ENCODE measurements at regions not wholly inside any gene's neighbourhood (a gene's known extent, or its start where the extent isn't known, plus 50 kb on each side); places are given as distances from the start of the nearest gene placed in this dataset.
"Not testable (repeated sequence)": the region's sequence is repeated elsewhere in the genome, so short reads cannot be mapped to it uniquely, and the experiment has no call there.

DNA sequence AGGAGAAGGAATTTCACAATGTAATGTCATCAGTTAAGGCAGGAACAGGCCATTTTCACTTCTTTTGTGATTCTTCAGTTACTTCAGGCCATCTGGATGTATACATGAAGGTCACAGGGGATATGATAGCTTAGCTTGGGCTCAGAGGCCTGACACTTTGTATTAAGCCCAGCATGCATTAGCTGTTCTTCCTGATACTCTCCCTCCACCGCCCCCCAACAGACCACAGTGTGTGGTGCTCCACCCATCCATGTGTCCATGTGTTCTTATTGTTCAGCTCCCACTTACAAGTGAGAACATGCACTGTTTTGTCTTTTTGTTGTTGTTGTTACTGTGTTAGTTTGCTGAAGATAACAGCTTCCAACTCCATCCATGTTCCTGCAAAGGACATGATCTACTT lies 1453.4 kb downstream of the FAM181B start:
- TF ChIP-seq, protein P1, sequence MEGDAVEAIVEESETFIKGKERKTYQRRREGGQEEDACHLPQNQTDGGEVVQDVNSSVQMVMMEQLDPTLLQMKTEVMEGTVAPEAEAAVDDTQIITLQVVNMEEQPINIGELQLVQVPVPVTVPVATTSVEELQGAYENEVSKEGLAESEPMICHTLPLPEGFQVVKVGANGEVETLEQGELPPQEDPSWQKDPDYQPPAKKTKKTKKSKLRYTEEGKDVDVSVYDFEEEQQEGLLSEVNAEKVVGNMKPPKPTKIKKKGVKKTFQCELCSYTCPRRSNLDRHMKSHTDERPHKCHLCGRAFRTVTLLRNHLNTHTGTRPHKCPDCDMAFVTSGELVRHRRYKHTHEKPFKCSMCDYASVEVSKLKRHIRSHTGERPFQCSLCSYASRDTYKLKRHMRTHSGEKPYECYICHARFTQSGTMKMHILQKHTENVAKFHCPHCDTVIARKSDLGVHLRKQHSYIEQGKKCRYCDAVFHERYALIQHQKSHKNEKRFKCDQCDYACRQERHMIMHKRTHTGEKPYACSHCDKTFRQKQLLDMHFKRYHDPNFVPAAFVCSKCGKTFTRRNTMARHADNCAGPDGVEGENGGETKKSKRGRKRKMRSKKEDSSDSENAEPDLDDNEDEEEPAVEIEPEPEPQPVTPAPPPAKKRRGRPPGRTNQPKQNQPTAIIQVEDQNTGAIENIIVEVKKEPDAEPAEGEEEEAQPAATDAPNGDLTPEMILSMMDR (conservative IDR thresholded peaks at IDR 0.05; ENCODE audit: low read depth, low read length), result not testable (repeated sequence)
- not testable (repeated sequence) for TF ChIP-seq RAD21 (IDR thresholded peaks at IDR 0.05; ENCODE audit: low read length)
